Breast epithelium (tissue), 3 donors: ENCODE measurements at regions not wholly inside any gene's neighbourhood (a gene's known extent, or its start where the extent isn't known, plus 50 kb on each side); places are given as distances from the start of the nearest gene placed in this dataset.

Experiments used
- POLR2A ChIP-seq: fragments of 450-650 bp; IDR thresholded peaks from one replicate; pipeline ENCODE4 v1.6.1; 2016; ENCODE audit warnings: antibody characterized with exemption, mild to moderate bottlenecking, moderate library complexity
- POLR2AphosphoS5 ChIP-seq, 3 donors: sonication (generic); formaldehyde crosslinking; IDR thresholded peaks; one replicate each; pipeline ENCODE4 v1.6.1; 2017; ENCODE audit warnings: antibody characterized with exemption in 3 of 3
- TF ChIP-seq, protein P1 (sequence below), 3 donors: fragments of 450-650 bp; IDR thresholded peaks; one replicate each; pipeline ENCODE4 v1.5.1; 2016 to 2017; ENCODE audit warnings: antibody characterized with exemption in 3 of 3, mild to moderate bottlenecking in 3 of 3, moderate library complexity in 3 of 3

DNA sequence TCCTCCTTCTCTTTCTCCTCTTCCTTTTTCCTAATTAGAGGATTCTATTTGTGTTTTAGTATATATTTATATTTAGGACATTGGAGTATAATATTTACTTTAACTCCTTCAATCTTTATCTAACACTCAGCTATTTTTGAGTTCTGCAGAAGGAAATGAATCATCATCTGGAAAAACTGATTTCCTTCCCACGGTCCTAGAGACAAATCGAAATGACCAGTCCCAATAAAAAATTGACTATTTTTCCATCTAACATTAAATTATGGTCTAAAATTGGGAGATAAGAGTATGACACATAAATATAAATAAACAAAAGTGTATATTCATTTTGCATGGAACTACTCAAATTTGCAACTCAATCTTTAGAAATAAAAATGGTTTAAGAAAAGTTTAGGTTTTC, 167.4 kb downstream of the TMTC3 start:
- TF ChIP-seq, protein P1, sequence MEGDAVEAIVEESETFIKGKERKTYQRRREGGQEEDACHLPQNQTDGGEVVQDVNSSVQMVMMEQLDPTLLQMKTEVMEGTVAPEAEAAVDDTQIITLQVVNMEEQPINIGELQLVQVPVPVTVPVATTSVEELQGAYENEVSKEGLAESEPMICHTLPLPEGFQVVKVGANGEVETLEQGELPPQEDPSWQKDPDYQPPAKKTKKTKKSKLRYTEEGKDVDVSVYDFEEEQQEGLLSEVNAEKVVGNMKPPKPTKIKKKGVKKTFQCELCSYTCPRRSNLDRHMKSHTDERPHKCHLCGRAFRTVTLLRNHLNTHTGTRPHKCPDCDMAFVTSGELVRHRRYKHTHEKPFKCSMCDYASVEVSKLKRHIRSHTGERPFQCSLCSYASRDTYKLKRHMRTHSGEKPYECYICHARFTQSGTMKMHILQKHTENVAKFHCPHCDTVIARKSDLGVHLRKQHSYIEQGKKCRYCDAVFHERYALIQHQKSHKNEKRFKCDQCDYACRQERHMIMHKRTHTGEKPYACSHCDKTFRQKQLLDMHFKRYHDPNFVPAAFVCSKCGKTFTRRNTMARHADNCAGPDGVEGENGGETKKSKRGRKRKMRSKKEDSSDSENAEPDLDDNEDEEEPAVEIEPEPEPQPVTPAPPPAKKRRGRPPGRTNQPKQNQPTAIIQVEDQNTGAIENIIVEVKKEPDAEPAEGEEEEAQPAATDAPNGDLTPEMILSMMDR (IDR thresholded peaks at IDR 0.05) = no peak
- TF ChIP-seq POLR2A (no peak), POLR2AphosphoS5 (IDR thresholded peaks at IDR 0.05) (no peak)
